Retina (tissue), 1 donor: ENCODE measurements at regions not wholly inside any gene's neighbourhood (a gene's known extent, or its start where the extent isn't known, plus 50 kb on each side); places are given as distances from the start of the nearest gene placed in this dataset.
A peak's percentile ranks its signal among the peaks of the same experiment; 100 is the strongest.

Source experiments
- DNase-seq: peaks from one replicate; pipeline ENCODE4 v3.0.0-alpha.2; 2016

- no peak for DNase-seq
Observed at GRCh38 chr10:43945908-43946307, 297.2 kb upstream of the ZNF32 start.

GRCh38 chr10:43945094-43945730, 296.5 kb upstream of the ZNF32 start:
- peak; percentile 51 for DNase-seq

- DNase-seq = peak; percentile 25
Observed at GRCh38 chr10:43944381-43945093, 295.9 kb upstream of the ZNF32 start.

DNA sequence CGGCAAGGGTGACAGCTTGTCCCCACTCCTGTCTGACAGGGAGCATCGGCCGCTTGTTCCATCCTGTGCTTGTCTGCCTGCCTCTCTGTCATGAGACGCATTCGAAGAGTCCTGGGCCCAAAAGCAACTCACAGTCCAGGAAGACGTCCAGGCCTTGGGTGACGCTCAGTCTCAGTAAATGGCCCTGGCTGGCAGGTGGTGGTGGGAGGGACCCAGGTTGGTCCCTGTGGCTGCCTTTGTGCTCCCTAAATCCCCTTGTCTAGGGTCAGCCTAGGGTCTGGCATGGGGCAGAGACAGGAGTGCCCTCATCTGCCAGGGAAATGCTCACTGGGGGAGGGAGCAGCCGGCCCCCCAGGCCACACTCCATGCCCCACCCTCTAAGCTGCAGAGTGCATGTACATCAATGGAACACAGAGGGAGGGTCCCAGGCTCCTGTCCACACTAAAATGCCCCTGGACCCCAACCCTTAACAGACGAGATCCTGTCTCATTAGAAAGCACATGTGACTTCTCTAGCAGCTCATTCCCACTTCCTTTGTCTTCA, 295.2 kb upstream of the ZNF32 start:
- peak; percentile 20 for DNase-seq

GRCh38 chr10:43943119-43943817, 294.6 kb upstream of the ZNF32 start:
- DNase-seq = no peak

DNA sequence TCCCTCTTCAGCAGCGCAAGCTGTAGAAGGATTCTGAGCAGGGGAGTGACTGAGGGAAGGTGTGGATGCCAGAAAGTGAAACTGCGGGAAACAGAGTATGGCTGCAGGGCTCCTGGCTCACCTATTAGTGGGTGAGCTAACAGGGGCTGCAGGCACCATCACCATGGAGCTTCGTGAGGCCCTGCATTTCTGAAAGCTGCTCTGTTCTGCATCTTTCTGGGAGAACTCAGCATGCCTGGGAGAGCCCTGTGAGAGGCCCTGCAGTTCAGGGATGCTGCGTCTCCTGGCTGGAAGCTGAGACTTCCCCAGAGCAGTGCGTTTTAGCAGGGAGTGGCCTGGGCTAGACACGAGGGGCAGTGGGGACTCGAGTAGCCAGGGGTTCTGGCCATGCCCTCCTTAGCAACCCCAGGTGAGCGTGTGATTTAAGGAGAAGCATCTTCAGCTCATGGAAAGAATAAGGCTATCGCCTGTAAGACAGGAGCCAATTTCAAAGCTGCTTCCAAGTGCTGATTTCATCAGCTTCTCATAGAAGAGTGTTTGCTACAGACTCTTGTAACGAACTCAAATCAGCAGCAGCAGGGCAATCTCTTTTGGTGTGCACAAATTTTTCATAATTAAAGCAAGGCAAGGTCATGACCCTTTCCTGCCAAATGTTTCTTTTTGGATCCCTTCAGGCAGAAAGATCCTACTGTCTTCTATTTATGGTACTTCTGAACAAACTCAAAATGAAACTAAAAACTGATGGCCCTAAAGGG, 293.6 kb upstream of the ZNF32 start:
- DNase-seq = peak; percentile 62

DNA sequence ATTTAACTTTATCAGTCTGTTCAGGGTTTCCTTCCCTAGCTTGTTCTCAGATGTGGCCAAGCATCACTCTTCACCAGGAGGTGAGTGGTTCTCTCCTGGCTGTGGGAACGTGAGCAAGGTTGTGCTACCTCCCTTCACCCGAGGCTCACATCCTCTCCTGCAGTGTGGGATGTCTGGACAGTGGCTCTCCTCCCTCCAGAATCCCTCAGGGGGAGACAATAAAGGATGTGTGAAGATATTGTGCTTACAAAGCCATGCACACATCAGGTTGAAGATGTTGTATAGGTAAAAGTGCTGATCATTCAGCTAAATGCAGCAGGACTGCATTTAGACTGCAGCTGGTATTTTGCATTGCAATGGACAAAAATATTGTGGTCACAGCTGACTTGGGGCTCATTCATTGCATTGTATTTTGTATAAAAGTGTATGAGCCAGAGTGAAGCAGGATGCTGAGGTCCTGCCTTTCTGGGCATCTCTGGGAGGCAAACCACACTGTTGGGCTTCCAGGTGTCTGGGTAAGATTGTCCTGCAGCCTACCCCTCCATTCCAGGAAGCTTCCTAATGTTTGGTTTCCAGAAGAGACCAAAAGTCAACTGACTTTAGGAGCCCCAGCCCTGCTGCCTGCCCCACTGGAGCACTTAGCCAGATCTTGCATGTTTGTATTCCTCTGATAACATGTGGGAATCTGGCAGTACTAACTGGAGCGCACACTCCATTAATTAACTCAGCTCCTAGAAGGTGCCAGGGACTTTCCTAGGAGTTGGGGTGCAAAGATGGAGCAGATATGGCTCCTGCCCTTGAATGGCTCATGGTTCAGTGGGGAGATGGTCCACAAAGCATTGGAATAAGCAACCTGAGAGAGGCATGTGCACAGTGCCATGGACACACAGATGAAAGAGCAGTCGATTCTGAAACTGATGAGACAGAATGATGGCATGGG, 292.5 kb upstream of the ZNF32 start:
- DNase-seq = peak; percentile 18

DNA sequence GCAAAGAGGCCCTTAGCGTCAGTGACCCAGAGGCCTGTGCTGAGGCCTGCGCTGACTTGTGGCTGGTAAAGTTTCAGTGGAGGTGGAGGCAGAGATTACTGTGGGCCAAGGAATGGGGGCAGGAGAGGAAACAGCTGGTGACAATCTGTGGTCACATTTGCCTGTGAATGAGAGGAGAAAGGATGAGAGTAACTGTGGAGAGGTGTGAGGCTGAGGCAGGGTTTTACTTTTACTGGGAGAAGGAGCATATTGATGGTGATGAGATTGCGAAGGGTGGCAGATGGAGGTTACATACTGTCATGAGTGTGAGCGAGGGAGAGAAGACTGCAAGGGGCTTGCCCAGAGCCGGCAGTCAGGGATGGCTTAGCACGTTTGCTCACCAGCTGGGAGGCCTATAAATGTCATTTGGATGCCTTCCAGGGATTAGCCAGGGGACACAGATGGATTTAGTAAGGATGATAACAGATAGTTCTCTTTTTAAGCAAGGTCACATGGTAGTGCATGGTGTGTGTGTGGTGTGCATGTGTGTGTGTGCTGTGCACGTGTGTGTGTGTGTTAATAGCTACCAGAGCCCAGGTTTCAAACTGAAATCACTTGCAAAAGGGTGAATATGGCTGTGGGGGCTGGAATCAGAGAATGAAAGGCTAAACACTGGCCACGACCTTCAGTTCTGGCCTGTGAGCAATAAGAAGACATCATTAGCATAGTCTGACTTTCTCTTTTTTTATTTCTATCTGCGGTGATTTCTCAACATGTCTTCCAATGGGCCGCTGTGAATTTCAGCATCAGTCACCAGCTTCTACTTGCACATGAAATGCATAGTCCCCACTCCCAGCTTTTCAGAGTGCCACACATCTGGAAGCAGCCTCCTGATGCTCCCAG, 291.5 kb upstream of the ZNF32 start:
- DNase-seq = peak; percentile 59

DNA sequence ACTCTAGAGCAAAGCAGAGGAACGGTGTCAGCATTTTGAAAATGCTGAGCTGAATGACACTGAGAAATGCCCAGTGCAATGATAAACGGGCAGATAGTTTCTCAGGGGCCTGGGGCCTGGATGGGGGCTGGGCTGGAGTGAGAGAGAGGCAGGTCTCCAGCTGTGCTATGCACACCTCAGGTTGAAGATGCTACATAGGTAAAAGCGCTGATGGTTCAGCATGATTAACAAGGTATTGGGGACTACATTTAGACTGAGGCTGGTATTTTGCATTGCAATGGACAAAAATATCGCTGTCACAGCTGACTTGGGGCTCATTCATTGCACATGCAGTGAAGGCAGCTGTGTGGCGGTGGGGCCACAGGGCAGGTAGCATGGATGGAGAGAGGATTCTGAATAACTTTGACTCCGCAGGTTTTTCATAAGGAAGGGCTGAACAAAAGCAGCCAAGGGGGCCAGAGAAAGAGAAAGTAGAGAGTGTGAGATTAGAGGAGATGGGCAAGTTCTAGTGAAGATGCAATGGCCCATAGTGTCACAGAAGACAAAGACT, 290.8 kb upstream of the ZNF32 start:
- peak; percentile 3 for DNase-seq

DNA sequence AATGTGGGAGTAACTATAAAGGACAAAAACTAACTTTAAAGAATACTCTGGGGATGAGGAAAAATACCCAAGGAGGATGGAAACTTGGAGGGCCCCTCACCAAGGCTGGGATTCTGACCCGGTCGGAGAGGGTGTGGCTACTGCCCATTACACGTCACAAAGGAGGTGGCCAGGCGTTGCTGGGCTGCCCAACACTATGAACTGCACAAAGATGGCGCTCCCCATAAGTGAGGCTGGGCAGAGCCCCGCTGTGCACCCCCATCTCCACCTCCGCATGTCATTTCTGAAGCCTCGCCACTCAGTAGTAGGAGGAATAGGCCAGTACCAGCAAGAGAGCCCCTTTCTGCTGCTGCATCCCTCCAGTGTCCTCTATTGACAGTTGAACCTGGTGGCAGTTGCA, 290.1 kb upstream of the ZNF32 start:
- peak; percentile 0 for DNase-seq

GRCh38 chr10:43931308-43931930, 282.7 kb upstream of the ZNF32 start:
- no peak for DNase-seq

- DNase-seq = no peak
Observed at GRCh38 chr10:43930777-43931176, 282.1 kb upstream of the ZNF32 start.

GRCh38 chr10:43930243-43930642, 281.6 kb upstream of the ZNF32 start:
- no peak for DNase-seq

DNA sequence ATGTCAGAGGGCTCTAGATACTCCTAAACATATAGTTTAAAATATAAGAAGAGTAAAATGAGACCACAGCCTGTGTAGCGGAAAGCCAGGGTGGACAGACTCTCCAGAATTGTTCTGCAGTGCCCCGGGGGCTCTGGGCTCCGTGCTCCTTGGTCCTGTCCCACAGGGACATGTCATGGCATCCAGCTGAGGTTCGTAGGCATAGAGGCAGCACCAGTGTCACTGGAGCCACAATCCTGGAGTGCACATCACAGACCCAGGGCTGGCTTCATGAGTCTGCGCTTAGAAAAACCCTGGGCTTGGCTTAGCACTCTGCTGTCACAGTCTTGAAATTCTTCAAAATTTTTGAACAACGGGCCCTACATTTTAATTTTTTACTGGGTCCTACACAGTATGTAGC, 280.4 kb upstream of the ZNF32 start:
- no peak for DNase-seq

DNA sequence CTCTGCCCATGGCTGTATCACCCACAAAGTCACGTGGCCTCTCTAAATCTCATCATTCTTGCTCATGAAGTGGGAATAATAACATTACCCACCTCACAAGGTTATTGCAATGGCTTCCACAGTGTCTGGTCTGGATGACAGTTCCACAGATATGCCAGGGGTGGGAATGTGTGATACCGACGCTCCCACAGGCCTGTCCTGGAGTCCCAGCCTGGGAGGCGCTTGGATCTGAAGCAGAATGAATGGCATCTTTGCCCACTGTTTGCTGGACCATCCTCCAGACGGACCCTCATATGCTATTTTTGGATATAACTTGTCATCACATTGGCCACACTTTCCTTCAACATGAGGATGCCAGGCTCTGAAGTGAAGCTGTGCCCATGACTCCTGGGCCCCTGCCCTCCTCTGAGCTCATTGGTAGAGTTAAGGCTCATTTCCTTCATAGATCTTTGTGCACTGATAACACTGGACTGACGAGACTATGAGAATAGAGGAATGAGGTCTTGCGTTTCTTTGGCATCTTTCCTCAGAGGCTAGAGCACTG, 279.8 kb upstream of the ZNF32 start:
- no peak for DNase-seq

- DNase-seq = no peak
Observed at GRCh38 chr10:43926875-43927406, 278.3 kb upstream of the ZNF32 start.

DNA sequence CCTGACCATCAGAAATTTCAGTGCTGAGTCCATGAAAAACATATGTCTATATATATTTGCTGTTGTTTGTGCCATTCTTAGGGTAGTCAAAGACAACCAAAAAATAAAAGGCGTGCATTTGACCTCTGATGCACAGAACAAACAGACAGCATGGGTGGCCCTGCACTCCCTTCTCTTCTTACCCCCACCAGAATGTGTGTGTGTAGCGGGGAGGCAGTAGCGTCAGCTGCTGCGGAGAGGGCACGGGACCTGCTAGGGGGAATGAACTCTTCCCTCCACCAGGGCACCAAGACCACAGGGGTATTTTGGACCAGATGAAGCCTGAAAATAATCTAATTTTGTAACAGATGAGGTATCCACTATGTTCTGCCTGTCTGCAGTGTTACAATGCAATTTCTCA, 277.7 kb upstream of the ZNF32 start:
- DNase-seq = no peak

- peak; percentile 0 for DNase-seq
Observed at GRCh38 chr10:43925793-43926192, 277.1 kb upstream of the ZNF32 start.

GRCh38 chr10:43923328-43923727, 274.6 kb upstream of the ZNF32 start:
- DNase-seq = peak; percentile 0
